Urothelium cell line (cell line): ENCODE measurements at regions not wholly inside any gene's neighbourhood (a gene's known extent, or its start where the extent isn't known, plus 50 kb on each side); places are given as distances from the start of the nearest gene placed in this dataset.
"Not testable (repeated sequence)": the region's sequence is repeated elsewhere in the genome, so short reads cannot be mapped to it uniquely, and the experiment has no call there.

Experiments used
- DNase-seq: peaks from one replicate; pipeline ENCODE4 v3.0.0; 2011; ENCODE audit warnings: low spot score, mixed read lengths
- FAIRE-seq: peaks from 2 replicates; lab custom pipeline; 2011; peaks lifted over from hg19 to GRCh38; lab: Jason Lieb, UNC

- DNase-seq = no peak
Observed at GRCh38 chr7:17437586-17437985, 139.1 kb downstream of the AHR start.

DNA sequence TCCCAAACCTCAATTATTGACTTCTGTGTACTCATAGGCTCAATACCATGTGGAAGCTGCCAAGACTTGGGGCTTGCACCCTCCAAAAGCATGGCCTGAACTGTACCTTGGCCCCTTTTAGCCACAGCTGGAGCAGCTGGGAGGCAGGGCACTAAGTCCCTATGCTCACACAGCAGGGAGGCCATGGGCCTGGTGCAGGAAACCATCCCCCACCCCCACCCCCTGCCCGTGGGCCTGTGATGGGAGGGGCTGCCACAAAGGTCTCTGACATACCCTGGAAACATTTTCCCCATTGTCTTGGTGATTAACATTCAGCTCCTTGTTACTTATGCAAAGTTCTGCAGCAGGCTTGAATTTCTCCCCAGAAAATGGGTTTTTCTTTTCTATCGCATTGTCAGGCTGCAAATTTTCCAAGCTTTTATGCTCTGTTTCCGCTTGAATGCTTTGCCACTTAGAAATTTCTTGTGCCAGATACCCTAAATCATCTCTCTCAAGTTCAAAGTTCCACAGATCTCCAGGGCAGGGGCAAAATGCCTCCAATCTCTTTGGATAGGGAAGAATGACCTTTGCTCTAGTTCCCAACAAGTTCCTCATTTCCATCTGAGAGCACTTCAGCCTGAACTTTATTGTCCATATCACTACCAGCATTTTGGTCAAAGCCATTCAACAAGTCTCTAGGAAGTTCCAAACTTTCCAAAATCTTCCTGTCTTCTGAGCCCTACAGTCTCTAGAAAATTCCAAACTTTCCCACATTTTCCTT is 141.8 kb downstream of the AHR start:
- not testable (repeated sequence) for FAIRE-seq, DNase-seq

More at GRCh38 chr7:17437586-17437985, 139.1 kb downstream of the AHR start:
- no peak for FAIRE-seq

DNA sequence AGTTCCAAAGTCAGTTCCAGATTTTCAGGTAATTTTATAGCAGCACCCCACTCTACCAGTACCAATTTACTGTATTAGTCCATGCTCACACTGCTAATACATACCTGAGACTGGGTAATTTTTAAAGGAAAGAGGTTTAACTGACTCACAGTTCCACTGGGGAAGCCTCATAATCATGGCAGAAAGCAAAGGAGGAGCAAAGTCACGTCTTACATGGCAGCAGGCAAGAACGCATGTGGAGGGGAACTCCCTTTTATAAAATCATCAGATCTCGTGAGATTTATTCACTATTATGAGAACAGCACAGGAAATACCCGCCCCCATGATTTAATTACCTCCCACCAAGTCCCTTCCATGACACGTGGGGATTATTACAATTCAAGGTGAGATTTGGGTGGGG is 142.4 kb downstream of the AHR start:
- no peak for DNase-seq
- no peak for FAIRE-seq

- FAIRE-seq (no peak), DNase-seq (no peak)
Observed at GRCh38 chr7:17441557-17441956, 143.1 kb downstream of the AHR start.

DNA sequence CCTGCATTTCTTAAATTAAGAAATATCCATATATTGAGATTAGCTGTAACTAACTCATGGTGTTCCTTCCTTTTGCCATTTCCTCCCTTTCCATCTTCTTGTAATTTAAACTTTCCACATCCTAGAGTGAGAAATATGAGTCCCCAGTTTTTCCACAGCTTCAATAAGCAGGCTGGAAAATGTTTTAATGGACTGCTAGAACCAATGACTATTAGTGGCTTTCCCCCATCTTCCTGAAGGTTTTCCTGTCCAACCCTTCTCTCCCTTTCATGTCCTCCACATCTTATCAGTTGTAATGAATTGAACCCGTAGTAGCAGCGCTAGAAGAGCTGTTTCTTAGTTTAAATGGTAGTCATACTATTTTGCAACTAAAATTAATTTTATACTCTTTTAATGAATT is 145.7 kb downstream of the AHR start:
- FAIRE-seq = no peak

DNA sequence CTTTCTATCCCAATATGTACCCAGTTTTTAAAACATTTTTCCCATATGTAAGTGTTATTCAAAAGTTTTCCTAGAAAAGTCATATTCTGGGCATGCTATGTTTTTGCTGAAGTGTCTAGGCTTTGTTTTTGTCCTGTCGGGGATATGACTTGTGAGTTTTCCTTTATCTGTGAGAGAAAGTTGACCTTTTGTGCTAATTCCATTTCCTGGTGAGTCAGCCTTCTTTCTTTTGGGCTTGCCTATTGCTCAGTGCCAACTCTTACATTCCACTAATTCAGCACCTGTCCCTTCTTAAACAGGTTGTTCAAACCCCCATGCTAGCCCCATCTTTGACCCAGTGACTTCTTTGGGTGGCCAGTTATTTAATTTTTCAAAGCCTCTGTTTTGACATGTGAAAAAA is 146.2 kb downstream of the AHR start:
- FAIRE-seq = no peak
- peak; percentile 53 for DNase-seq

More for the DNA sequence above, 145.7 kb downstream of the AHR start:
- no peak for DNase-seq

- FAIRE-seq (peak; percentile 27), DNase-seq (no peak)
Observed at GRCh38 chr7:17446340-17446739, 147.9 kb downstream of the AHR start.

DNA sequence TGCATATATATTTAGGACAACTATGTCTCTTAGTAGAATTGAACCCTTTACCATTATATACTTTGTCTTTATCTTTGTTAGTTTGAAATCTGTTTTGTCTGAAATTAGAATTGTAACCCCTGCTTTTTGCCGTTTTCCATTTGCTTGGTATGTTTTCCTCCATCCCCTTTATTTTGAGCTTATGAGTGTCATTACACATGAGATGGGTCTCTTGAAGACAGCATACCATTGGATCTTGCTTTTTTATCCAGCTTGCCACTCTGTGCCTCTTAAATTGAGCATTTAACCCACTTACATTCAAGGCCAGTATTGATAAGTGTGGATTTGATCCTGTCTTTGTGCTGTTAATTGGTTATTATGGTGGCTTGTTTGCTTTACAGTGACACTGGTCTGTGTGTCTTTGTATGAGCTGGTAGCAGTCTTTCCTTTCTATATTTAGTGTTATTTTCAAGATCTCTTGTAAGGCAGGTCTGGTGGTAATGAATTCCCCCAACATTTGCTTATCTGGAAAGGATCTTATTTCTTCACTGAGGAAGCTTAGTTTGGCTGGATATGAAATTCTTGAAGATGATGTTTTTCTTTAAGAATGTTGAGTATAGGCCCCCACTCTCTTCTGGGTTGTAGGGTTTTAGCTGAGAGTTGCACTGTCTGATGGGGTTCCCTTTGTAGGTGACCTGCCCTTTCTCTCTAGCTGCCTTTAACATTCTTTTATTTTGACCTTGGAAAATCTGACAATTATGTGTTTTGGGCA is 149.5 kb downstream of the AHR start:
- DNase-seq (no peak), FAIRE-seq (no peak)

GRCh38 chr7:17448479-17449423 is 150.3 kb downstream of the AHR start:
- DNase-seq = no peak
- FAIRE-seq = no peak

DNA sequence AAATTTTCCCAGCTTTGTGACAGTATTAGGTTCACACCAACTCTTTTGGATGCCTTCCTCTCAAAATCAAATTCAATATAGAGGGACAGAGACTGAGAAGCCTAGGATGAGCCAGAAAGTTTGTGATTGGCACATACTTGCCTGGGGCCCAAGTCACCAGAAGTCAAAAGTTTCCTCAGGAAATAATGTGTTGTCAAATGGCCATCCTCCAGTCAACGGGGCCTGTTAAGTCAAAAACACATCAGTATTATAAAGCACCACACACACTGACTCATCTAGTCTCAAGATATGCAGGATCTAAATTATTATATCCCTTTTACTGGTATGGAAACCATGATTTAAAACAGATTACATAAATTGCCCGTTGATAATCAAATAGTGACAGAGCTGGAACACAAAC is 158.1 kb downstream of the AHR start:
- FAIRE-seq = no peak
- no peak for DNase-seq

- DNase-seq = no peak
- FAIRE-seq = no peak
Observed at GRCh38 chr7:17460001-17460400, 161.5 kb downstream of the AHR start.

- FAIRE-seq = no peak
- DNase-seq = no peak
Observed at GRCh38 chr7:17460665-17461064, 162.2 kb downstream of the AHR start.

DNA sequence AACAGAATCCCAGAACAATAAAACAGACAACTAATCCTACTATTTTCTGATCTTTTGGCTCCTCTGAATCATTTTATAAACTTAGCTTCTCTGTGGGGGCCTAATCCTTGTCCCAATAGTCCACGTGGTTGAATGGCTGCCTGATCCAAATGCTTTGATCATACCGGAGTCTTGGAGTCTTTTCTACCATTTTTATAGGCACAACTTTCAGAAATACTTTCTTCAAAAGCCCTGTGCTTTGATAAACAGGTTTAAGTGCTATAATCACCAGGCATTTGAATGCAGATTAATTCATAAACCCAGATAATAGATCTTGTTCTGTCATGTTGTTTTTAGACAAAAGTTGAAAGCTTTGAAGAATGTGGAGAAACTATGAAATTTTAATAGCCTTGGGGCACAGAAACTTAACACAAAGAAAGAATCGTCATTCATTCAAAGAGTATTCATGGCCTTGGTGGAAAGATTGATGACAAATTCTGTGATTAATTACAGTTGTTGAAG is 163.7 kb downstream of the AHR start:
- FAIRE-seq = no peak

GRCh38 chr7:17463511-17464085 is 165.1 kb downstream of the AHR start:
- DNase-seq (no peak), FAIRE-seq (no peak)

More for the DNA sequence above, 163.7 kb downstream of the AHR start:
- DNase-seq = no peak

DNA sequence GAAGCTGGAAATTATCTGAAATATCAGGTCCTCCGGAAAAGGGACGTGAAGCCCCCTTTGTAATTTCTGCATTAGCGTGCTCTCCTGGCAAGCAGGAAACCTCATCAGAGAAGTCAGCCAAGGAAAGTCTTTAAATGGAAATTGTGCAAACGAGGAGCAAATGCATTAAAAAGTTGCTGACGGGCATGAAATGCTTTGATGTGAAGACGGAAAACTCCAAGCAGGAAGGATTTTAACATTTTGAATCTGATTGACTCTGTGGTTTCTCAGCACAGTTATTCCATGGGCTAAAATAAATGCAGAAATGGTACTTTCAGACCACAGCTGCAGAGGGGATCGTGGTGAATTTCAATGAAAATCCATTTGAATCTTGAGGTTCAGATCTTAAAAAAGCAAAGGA is 167.8 kb downstream of the AHR start:
- no peak for DNase-seq
- no peak for FAIRE-seq

GRCh38 chr7:17467386-17467945 is 169.0 kb downstream of the AHR start:
- FAIRE-seq (no peak), DNase-seq (no peak)

GRCh38 chr7:17471325-17471724 is 172.9 kb downstream of the AHR start:
- DNase-seq (no peak), FAIRE-seq (no peak)

DNA sequence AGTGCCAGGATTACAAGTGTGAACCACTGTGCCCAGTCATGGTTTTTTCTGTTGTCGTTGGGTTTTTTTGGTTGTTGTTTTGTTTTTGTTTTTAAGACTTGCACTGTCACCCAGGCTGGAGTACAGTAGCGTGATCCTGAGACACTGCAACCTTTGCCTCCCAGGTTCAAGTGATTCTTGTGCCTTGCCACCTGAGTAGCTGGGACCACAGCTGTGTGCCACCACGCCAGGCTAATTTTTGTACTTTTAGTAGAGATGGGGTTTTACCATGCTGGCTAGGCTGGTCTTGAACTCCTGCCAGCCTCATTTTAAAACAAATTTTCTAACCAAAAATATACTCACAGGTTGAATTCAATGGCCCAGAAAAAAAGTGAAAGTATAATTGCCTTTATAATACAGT is 174.1 kb downstream of the AHR start:
- DNase-seq (no peak), FAIRE-seq (no peak)

- DNase-seq = no peak
- FAIRE-seq = no peak
Observed at GRCh38 chr7:17472939-17473338, 174.5 kb downstream of the AHR start.

DNA sequence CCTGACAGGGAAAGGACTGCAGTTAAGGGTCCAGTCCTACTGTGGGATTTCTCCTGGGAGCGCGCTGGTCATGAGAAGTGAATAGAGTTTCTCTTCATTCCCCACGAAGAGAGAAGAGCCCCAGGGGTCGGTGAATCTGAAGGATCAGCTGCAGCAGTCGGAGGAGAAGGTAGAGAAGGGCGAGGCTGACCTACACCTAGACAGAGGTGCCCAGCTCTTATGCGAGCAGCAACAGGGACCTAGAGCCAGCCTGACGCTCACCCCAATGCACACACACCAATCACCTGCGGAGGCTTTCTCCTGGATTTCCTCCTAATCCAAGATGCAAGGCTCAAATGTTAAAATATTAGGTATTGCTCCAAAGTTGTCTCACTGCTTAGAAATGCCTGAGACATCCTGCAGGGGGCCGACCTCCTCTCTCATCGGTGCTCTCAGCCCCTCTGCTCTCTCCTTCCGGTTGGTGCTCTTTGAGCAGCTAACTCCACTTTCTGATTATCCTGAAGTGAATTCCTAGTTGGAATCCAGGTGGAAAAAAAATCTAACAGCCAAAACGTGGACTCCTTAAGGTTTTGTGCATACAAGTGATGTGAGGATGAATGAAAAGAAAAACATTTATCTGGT is 176.4 kb downstream of the AHR start:
- DNase-seq (peak; percentile 12), FAIRE-seq (no peak)
